ENCODE measurements at regions not wholly inside any gene's neighbourhood (a gene's known extent, or its start where the extent isn't known, plus 50 kb on each side); places are given as distances from the start of the nearest gene placed in this dataset.

GRCh38 chr14:56413721-56414120 lies 165.9 kb upstream of the TMEM260 start:
- TF ChIP-seq, protein P1, sequence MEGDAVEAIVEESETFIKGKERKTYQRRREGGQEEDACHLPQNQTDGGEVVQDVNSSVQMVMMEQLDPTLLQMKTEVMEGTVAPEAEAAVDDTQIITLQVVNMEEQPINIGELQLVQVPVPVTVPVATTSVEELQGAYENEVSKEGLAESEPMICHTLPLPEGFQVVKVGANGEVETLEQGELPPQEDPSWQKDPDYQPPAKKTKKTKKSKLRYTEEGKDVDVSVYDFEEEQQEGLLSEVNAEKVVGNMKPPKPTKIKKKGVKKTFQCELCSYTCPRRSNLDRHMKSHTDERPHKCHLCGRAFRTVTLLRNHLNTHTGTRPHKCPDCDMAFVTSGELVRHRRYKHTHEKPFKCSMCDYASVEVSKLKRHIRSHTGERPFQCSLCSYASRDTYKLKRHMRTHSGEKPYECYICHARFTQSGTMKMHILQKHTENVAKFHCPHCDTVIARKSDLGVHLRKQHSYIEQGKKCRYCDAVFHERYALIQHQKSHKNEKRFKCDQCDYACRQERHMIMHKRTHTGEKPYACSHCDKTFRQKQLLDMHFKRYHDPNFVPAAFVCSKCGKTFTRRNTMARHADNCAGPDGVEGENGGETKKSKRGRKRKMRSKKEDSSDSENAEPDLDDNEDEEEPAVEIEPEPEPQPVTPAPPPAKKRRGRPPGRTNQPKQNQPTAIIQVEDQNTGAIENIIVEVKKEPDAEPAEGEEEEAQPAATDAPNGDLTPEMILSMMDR (conservative IDR thresholded peaks at IDR 0.05 in 1 of 2, IDR thresholded peaks at IDR 0.05 in 1 of 2; ENCODE audit: low read depth in 1 of 2, low read length in 2 of 2), result no peak
- TF ChIP-seq EZH2 (IDR thresholded peaks at IDR 0.05; ENCODE audit: low read length, missing control alignments), result no peak
